H1 (cell line): ENCODE measurements at regions not wholly inside any gene's neighbourhood (a gene's known extent, or its start where the extent isn't known, plus 50 kb on each side); places are given as distances from the start of the nearest gene placed in this dataset.

Experiments
- CTCF ChIA-PET: fragments of 300-600 bp; sonication (Branson Sonifier 250); formaldehyde crosslinking; loops from one replicate; lab custom pipeline; 2021; ENCODE audit not compliant: partially characterized antibody; lab: Charles Lee
- POLR2A ChIA-PET: fragments of 300-600 bp; sonication (Branson Sonifier 250); formaldehyde crosslinking; loops from one replicate; lab custom pipeline; 2021; ENCODE audit warnings: inconsistent platforms; ENCODE audit not compliant: partially characterized antibody; lab: Charles Lee
- DNase-seq, 2 experiments: peaks; one replicate each; pipeline versions ENCODE4 v3.0.0 to v3.0.0-alpha.2; 2010 to 2022; ENCODE audit warnings: low spot score in 2 of 2, low read depth in 1 of 2, mixed read lengths in 1 of 2
- FAIRE-seq: peaks from 2 replicates; lab custom pipeline; 2011; peaks lifted over from hg19 to GRCh38; lab: Jason Lieb, UNC
- H2AFZ ChIP-seq: 2 replicates; pipeline ENCODE4 v1.8.1; 2012; ENCODE audit warnings: low read length, inconsistent platforms
- H2AK5ac ChIP-seq: 2 replicates; pipeline ENCODE4 v1.6.1; 2013; ENCODE audit warnings: low read depth, low read length
- H2BK120ac ChIP-seq: replicated peaks from 2 replicates; pipeline ENCODE3; 2013; ENCODE audit warnings: low read depth, low read length, inconsistent platforms
- H2BK12ac ChIP-seq: 2 replicates; pipeline ENCODE4 v1.6.1; 2013; ENCODE audit warnings: low read depth, low read length
- H2BK15ac ChIP-seq: 2 replicates; pipeline ENCODE4 v1.6.1; 2013; ENCODE audit warnings: low read length
- H2BK20ac ChIP-seq: 2 replicates; pipeline ENCODE4 v1.6.1; 2013; ENCODE audit warnings: low read length
- H2BK5ac ChIP-seq: 2 replicates; pipeline ENCODE4 v1.6.1; 2013; ENCODE audit warnings: low read depth, low read length
- H3K14ac ChIP-seq: 2 replicates; pipeline ENCODE4 v1.6.1; 2013; ENCODE audit warnings: inconsistent platforms; ENCODE audit not compliant: insufficient read length
- H3K18ac ChIP-seq: 2 replicates; pipeline ENCODE4 v1.6.1; 2013; ENCODE audit warnings: low read length; ENCODE audit errors: extremely low read depth
- H3K23ac ChIP-seq: 2 replicates; pipeline ENCODE4 v1.6.1; 2013; ENCODE audit warnings: inconsistent platforms; ENCODE audit not compliant: insufficient read length
- H3K23me2 ChIP-seq: 2 replicates; pipeline ENCODE4 v1.6.1; 2013; ENCODE audit warnings: low read depth, low read length
- H3K27ac ChIP-seq: 2 replicates; pipeline ENCODE4 v1.6.1; 2011; ENCODE audit warnings: low read depth, low read length, inconsistent platforms
- H3K27me3 ChIP-seq, 4 experiments: replicated peaks in 1 of 4; 1 replicate in 1 of 4; 2 replicates in 3 of 4; pipeline versions ENCODE4 v1.6.1 to v1.8.1; 2011 to 2013; ENCODE audit warnings: low read length in 3 of 4, mild to moderate bottlenecking in 3 of 4, inconsistent platforms in 2 of 4, mixed read lengths in 2 of 4, moderate library complexity in 1 of 4; ENCODE audit not compliant: control insufficient read depth in 3 of 4, insufficient read depth in 3 of 4; ENCODE audit errors: extremely low read depth in 1 of 4
- H3K36me3 ChIP-seq, 4 experiments: 2 replicates each; pipeline versions ENCODE4 v1.6.1 to v1.8.1; 2011 to 2013; ENCODE audit warnings: mild to moderate bottlenecking in 4 of 4, low read length in 3 of 4, moderate library complexity in 2 of 4, control low read depth in 1 of 4, inconsistent platforms in 1 of 4; ENCODE audit not compliant: insufficient read depth in 4 of 4, control insufficient read depth in 2 of 4
- H3K4ac ChIP-seq: replicated peaks from 2 replicates; pipeline ENCODE3; 2013; ENCODE audit warnings: low read length, low read depth, mixed read lengths, inconsistent platforms; ENCODE audit not compliant: insufficient read length
- H3K4me1 ChIP-seq, 4 experiments: replicated peaks in 1 of 4; 1 replicate in 1 of 4; 2 replicates in 3 of 4; pipeline versions ENCODE4 v1.6.1 to v1.8.1; 2011 to 2013; ENCODE audit warnings: low read length in 3 of 4, inconsistent platforms in 2 of 4, mixed read lengths in 1 of 4; ENCODE audit not compliant: insufficient read depth in 4 of 4, control insufficient read depth in 3 of 4
- H3K4me2 ChIP-seq, 2 experiments: 2 replicates each; pipeline versions ENCODE4 v1.6.1 to v1.8.1; 2011 to 2013; ENCODE audit warnings: low read depth in 2 of 2, low read length in 2 of 2, control low read depth in 1 of 2, inconsistent platforms in 1 of 2, mild to moderate bottlenecking in 1 of 2; ENCODE audit not compliant: insufficient read depth in 1 of 2
- H3K4me3 ChIP-seq, 4 experiments: fragments of 200-600, 300-600 bp in 1 of 4; sonication (generic), shearing (Covaris generic), sonication (Bioruptor Twin) in 1 of 4; 2 replicates each; pipeline versions ENCODE4 v1.5.1 to v1.8.1; 2011 to 2016; ENCODE audit warnings: low read length in 4 of 4, low read depth in 3 of 4, control low read depth in 2 of 4, inconsistent platforms in 2 of 4, mild to moderate bottlenecking in 2 of 4, mixed read lengths in 1 of 4, moderate library complexity in 1 of 4; ENCODE audit not compliant: insufficient read depth in 2 of 4; ENCODE audit errors: extremely low read depth in 1 of 4
- H3K56ac ChIP-seq: replicated peaks from 2 replicates; pipeline ENCODE3; 2013; ENCODE audit warnings: low read depth, mild to moderate bottlenecking, mixed read lengths, low read length, inconsistent platforms; ENCODE audit not compliant: insufficient read length
- H3K79me1 ChIP-seq: 2 replicates; pipeline ENCODE4 v1.6.1; 2013; ENCODE audit warnings: low read depth, low read length, control low read depth
- H3K79me2 ChIP-seq, 2 experiments: 2 replicates each; pipeline versions ENCODE4 v1.6.1 to v1.8.1; 2012 to 2013; ENCODE audit warnings: low read length in 2 of 2, mild to moderate bottlenecking in 2 of 2, inconsistent platforms in 1 of 2; ENCODE audit not compliant: insufficient read depth in 2 of 2, control insufficient read depth in 1 of 2
- H3K9ac ChIP-seq, 4 experiments: replicated peaks in 1 of 4; 1 replicate in 1 of 4; 2 replicates in 3 of 4; pipeline versions ENCODE4 v1.6.1 to v1.8.1; 2011 to 2013; ENCODE audit warnings: low read depth in 3 of 4, low read length in 3 of 4, control low read depth in 2 of 4, mild to moderate bottlenecking in 2 of 4, moderate library complexity in 2 of 4, inconsistent platforms in 1 of 4; ENCODE audit errors: extremely low read depth in 1 of 4
- H3K9me3 ChIP-seq, 2 experiments: 2 replicates each; pipeline versions ENCODE4 v1.6.1 to v1.8.1; 2012 to 2013; ENCODE audit warnings: mild to moderate bottlenecking in 2 of 2, moderate library complexity in 2 of 2, control low read depth in 1 of 2, inconsistent platforms in 1 of 2, low read depth in 1 of 2, low read length in 1 of 2, mixed read lengths in 1 of 2; ENCODE audit not compliant: insufficient read depth in 2 of 2
- H4K20me1 ChIP-seq, 2 experiments: replicated peaks in 1 of 2; 2 replicates each; pipeline versions ENCODE3 to v1.8.1; 2011 to 2013; ENCODE audit warnings: inconsistent platforms in 2 of 2, low read length in 2 of 2, mild to moderate bottlenecking in 1 of 2; ENCODE audit not compliant: insufficient read depth in 2 of 2, control insufficient read depth in 1 of 2
- H4K5ac ChIP-seq: 2 replicates; pipeline ENCODE4 v1.6.1; 2013; ENCODE audit warnings: low read length, low read depth, mixed read lengths, inconsistent platforms; ENCODE audit not compliant: insufficient read length
- H4K8ac ChIP-seq: 2 replicates; pipeline ENCODE4 v1.8.0; 2013; ENCODE audit warnings: mild to moderate bottlenecking, moderate library complexity, low read length, inconsistent platforms; ENCODE audit not compliant: insufficient read depth; ENCODE audit errors: extremely low read depth
- H4K91ac ChIP-seq: replicated peaks from 2 replicates; pipeline ENCODE3; 2013; ENCODE audit warnings: low read length, mixed read lengths, inconsistent platforms; ENCODE audit not compliant: insufficient read length
- CHD1 ChIP-seq: IDR thresholded peaks from 2 replicates; pipeline ENCODE4 v1.6.1; 2012; ENCODE audit warnings: low read depth, low read length, improper control_type of control experiment
- CREB1 ChIP-seq: IDR thresholded peaks from 2 replicates; pipeline ENCODE4 v1.6.1; 2012; ENCODE audit warnings: inconsistent platforms
- MAFK ChIP-seq: IDR thresholded peaks from 2 replicates; pipeline ENCODE4 v1.6.1; 2012; ENCODE audit warnings: low read depth, mild to moderate bottlenecking, improper control_type of control experiment, low read length
- RAD21 ChIP-seq, 2 experiments: IDR thresholded peaks in 1 of 2; conservative IDR thresholded peaks in 1 of 2; 2 replicates each; pipeline ENCODE4 v1.6.1; 2011; ENCODE audit warnings: low read depth in 2 of 2, low read length in 2 of 2, improper control_type of control experiment in 1 of 2, inconsistent platforms in 1 of 2, mild to moderate bottlenecking in 1 of 2, moderate library complexity in 1 of 2
- TAF7 ChIP-seq: optimal IDR thresholded peaks from 2 replicates; pipeline ENCODE3; 2011; ENCODE audit warnings: low read depth, mild to moderate bottlenecking, inconsistent platforms, low read length, moderate library complexity, borderline replicate concordance
- TEAD4 ChIP-seq: IDR thresholded peaks from 2 replicates; pipeline ENCODE4 v1.6.1; 2012; ENCODE audit warnings: low read depth, low read length, inconsistent platforms, mixed read lengths
- WGBS, 2 experiments: shearing (Covaris generic) in 1 of 2; methylation state at CpG; one replicate each; pipeline versions ENCODE4 v1.1.6 to v1.1.7; 2013 to 2015; ENCODE audit warnings: low lambda C conversion rate in 2 of 2, mixed read lengths in 2 of 2, inconsistent platforms in 1 of 2, low coverage in 1 of 2, missing lambda C conversion rate in 1 of 2; ENCODE audit not compliant: insufficient replicate concordance in 2 of 2, insufficient coverage in 1 of 2, insufficient read length in 1 of 2; ENCODE audit errors: extremely low coverage in 1 of 2, missing lambda C conversion rate in 1 of 2; 5-methylcytosine and 5-hydroxymethylcytosine counted together
- TF ChIP-seq, protein P1 (sequence below): IDR thresholded peaks from 2 replicates; pipeline ENCODE4 v1.6.1; 2011; ENCODE audit warnings: low read length, improper control_type of control experiment
- TF ChIP-seq, protein P2 (sequence below), 3 experiments: IDR thresholded peaks; 1 replicate in 2 of 3; 2 replicates in 1 of 3; pipeline versions ENCODE4 v1.5.1 to v1.6.1; 2011; ENCODE audit warnings: low read length in 3 of 3, mild to moderate bottlenecking in 3 of 3, inconsistent platforms in 2 of 3, low read depth in 1 of 3, moderate library complexity in 1 of 3; ENCODE audit not compliant: insufficient read depth in 1 of 3; ENCODE audit errors: control extremely low read depth in 1 of 3
- TF ChIP-seq, protein P3 (sequence below): IDR thresholded peaks from 2 replicates; pipeline ENCODE4 v1.6.1; 2012; ENCODE audit warnings: low read length, inconsistent platforms

DNA sequence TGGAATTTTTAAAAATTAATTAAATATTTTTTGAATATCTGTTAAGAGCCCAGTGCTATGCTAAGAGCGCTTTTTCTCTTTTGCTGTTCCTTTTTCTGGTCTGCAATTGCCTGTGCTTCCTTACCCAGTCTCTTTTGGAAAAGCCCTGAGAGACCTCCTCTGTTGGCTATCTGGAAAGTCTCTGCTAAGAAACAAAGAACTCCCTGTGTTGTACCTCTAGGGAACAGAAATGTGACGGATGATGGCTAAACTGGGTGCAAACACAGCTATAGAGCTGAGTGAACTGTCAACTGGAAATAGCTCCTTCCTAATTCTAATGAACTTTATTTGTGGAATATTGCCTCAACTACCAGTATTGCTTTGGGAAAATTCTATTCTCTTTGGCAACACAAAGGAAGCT lies 261.6 kb upstream of the NOVA1 start:
- no peak overlapping the region for H4K5ac ChIP-seq
- H3K4me2 ChIP-seq: no peak overlapping the region
- H2AFZ ChIP-seq: no peak overlapping the region
- ChIA-PET POLR2A (interaction anchor here (0.5 kb wide), 1 partner anchor 631 kb away, joined by 3 read pairs; no protein-coding TSS in a partner anchor), CTCF (no interaction called here)
- H3K4me1 ChIP-seq: no peaks in the 10 kb centered on the region
- FAIRE-seq: no peak
- H3K9ac ChIP-seq: no peak overlapping the region
- H2AK5ac ChIP-seq: no peak overlapping the region
- H3K4ac ChIP-seq: no peak overlapping the region
- no peak overlapping the region for H3K27ac ChIP-seq
- H3K56ac ChIP-seq: no peak overlapping the region
- no peaks in the 10 kb centered on the region for H3K79me1 ChIP-seq
- no peak overlapping the region for H2BK120ac ChIP-seq
- no peak for DNase-seq
- no peak overlapping the region for H2BK15ac ChIP-seq
- H3K23me2 ChIP-seq: no peaks in the 10 kb centered on the region
- H3K23ac ChIP-seq: no peak overlapping the region
- no peak overlapping the region for H3K14ac ChIP-seq
- H4K8ac ChIP-seq: no peak overlapping the region
- H4K20me1 ChIP-seq: peaks cover 0 to 2% of the 10 kb centered on the region in 2 experiments
- no peaks in the 10 kb centered on the region for H3K9me3 ChIP-seq
- WGBS, 2 experiments: 84% methylated on average over 2 of the region's 2 CpGs; no CpG with 5 or more reads in 1 of the 2 experiments
- H2BK12ac ChIP-seq: no peak overlapping the region
- H2BK20ac ChIP-seq: no peak overlapping the region
- no peak overlapping the region for H2BK5ac ChIP-seq
- H3K36me3 ChIP-seq: no peaks in the 10 kb centered on the region; a peak in 1 of 8 replicates
- no peak overlapping the region for H4K91ac ChIP-seq
- H3K79me2 ChIP-seq: no peaks in the 10 kb centered on the region
- no peak overlapping the region for H3K4me3 ChIP-seq
- H3K27me3 ChIP-seq: no peaks in the 10 kb centered on the region
- H3K18ac ChIP-seq: no peak overlapping the region
- TF ChIP-seq TEAD4: no peak
- TF ChIP-seq CREB1: no peak
- TF ChIP-seq CHD1: no peak
- TF ChIP-seq TAF7: no peak
- TF ChIP-seq, protein P1, sequence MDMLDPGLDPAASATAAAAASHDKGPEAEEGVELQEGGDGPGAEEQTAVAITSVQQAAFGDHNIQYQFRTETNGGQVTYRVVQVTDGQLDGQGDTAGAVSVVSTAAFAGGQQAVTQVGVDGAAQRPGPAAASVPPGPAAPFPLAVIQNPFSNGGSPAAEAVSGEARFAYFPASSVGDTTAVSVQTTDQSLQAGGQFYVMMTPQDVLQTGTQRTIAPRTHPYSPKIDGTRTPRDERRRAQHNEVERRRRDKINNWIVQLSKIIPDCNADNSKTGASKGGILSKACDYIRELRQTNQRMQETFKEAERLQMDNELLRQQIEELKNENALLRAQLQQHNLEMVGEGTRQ: no peak
- TF ChIP-seq, protein P2, sequence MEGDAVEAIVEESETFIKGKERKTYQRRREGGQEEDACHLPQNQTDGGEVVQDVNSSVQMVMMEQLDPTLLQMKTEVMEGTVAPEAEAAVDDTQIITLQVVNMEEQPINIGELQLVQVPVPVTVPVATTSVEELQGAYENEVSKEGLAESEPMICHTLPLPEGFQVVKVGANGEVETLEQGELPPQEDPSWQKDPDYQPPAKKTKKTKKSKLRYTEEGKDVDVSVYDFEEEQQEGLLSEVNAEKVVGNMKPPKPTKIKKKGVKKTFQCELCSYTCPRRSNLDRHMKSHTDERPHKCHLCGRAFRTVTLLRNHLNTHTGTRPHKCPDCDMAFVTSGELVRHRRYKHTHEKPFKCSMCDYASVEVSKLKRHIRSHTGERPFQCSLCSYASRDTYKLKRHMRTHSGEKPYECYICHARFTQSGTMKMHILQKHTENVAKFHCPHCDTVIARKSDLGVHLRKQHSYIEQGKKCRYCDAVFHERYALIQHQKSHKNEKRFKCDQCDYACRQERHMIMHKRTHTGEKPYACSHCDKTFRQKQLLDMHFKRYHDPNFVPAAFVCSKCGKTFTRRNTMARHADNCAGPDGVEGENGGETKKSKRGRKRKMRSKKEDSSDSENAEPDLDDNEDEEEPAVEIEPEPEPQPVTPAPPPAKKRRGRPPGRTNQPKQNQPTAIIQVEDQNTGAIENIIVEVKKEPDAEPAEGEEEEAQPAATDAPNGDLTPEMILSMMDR (IDR thresholded peaks at IDR 0.05; ENCODE audit: control extremely low read depth in 1 of 3, insufficient read depth in 1 of 3, low read depth in 1 of 3, low read length in 3 of 3): no peak
- TF ChIP-seq, protein P3, sequence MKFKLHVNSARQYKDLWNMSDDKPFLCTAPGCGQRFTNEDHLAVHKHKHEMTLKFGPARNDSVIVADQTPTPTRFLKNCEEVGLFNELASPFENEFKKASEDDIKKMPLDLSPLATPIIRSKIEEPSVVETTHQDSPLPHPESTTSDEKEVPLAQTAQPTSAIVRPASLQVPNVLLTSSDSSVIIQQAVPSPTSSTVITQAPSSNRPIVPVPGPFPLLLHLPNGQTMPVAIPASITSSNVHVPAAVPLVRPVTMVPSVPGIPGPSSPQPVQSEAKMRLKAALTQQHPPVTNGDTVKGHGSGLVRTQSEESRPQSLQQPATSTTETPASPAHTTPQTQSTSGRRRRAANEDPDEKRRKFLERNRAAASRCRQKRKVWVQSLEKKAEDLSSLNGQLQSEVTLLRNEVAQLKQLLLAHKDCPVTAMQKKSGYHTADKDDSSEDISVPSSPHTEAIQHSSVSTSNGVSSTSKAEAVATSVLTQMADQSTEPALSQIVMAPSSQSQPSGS: no peak
- no peak for TF ChIP-seq MAFK
- TF ChIP-seq RAD21 (IDR thresholded peaks at IDR 0.05 in 1 of 2, conservative IDR thresholded peaks at IDR 0.05 in 1 of 2; ENCODE audit: low read depth in 2 of 2, low read length in 2 of 2): no peak
